Thoracic aorta (tissue), 2 donors: ENCODE measurements at regions not wholly inside any gene's neighbourhood (a gene's known extent, or its start where the extent isn't known, plus 50 kb on each side); places are given as distances from the start of the nearest gene placed in this dataset.

ENCODE experiments used
- ATAC-seq: fragments of 150-250 bp; one replicate; pipeline ENCODE4 v1.8.0; 2017; ENCODE audit warnings: low read depth; ENCODE audit not compliant: insufficient number of reproducible peaks, low FRiP score
- DNase-seq: peaks from one replicate; pipeline ENCODE4 v3.0.0-alpha.2; 2020; ENCODE audit warnings: low spot score
- H3K27ac ChIP-seq, 2 donors: fragments of 200-600 bp; sonication (generic); 1 replicate in 1 of 2; 2 replicates in 1 of 2; pipeline ENCODE4 v1.5.1; 2016; ENCODE audit warnings: mild to moderate bottlenecking in 2 of 2, moderate library complexity in 2 of 2
- H3K27me3 ChIP-seq: fragments of 200-600 bp; sonication (generic); replicated peaks from 2 replicates; pipeline ENCODE4 v1.6.0; 2016; ENCODE audit warnings: mild to moderate bottlenecking; ENCODE audit not compliant: insufficient read depth
- H3K36me3 ChIP-seq: fragments of 200-600 bp; sonication (generic); one replicate; pipeline ENCODE4 v1.5.1; 2016
- H3K4me1 ChIP-seq, 2 donors: fragments of 200-600 bp; sonication (generic); 1 replicate in 1 of 2; 2 replicates in 1 of 2; pipeline versions ENCODE4 v1.5.1 to v1.6.0; 2016; ENCODE audit warnings: low read depth in 2 of 2, mild to moderate bottlenecking in 1 of 2; ENCODE audit not compliant: control insufficient read depth in 1 of 2
- H3K4me3 ChIP-seq: fragments of 200-600 bp; sonication (generic); 2 replicates; pipeline ENCODE4 v1.5.1; 2016; ENCODE audit warnings: mild to moderate bottlenecking
- H3K9me3 ChIP-seq: fragments of 200-600 bp; sonication (generic); 2 replicates; pipeline ENCODE4 v1.5.1; 2016
- CTCF ChIP-seq: fragments of 200-600 bp; sonication (generic); IDR thresholded peaks from one replicate; pipeline ENCODE4 v1.5.1; 2019; ENCODE audit warnings: antibody characterized with exemption

- no peak overlapping the region for H3K27ac ChIP-seq
- no peaks in the 10 kb centered on the region for H3K27me3 ChIP-seq
- ATAC-seq (no peak), DNase-seq (no peak)
- no peak for TF ChIP-seq CTCF
- no peaks in the 10 kb centered on the region for H3K9me3 ChIP-seq
- peaks cover 0 to 22% of the 10 kb centered on the region in 2 donors for H3K4me1 ChIP-seq
- H3K4me3 ChIP-seq, result no peak overlapping the region
- no peaks in the 10 kb centered on the region for H3K36me3 ChIP-seq
These were observed 128.8 kb downstream of the OLFM1 start for GRCh38 chr9:135216236-135216635.

GRCh38 chr9:135216791-135217441 lies 129.4 kb downstream of the OLFM1 start:
- H3K4me1 ChIP-seq, result peaks cover 0 to 22% of the 10 kb centered on the region in 2 donors
- no peaks in the 10 kb centered on the region for H3K9me3 ChIP-seq
- no peak overlapping the region for H3K4me3 ChIP-seq
- no peaks in the 10 kb centered on the region for H3K36me3 ChIP-seq
- TF ChIP-seq CTCF, result no peak
- ATAC-seq (no peak), DNase-seq (no peak)
- no peak overlapping the region for H3K27ac ChIP-seq
- H3K27me3 ChIP-seq, result no peaks in the 10 kb centered on the region

GRCh38 chr9:135217836-135218235 lies 130.4 kb downstream of the OLFM1 start:
- no peaks in the 10 kb centered on the region for H3K27me3 ChIP-seq
- DNase-seq, result no peak
- H3K36me3 ChIP-seq, result no peaks in the 10 kb centered on the region

GRCh38 chr9:135218331-135219225 lies 131.1 kb downstream of the OLFM1 start:
- no peak for ATAC-seq
- no peaks in the 10 kb centered on the region for H3K36me3 ChIP-seq
- no peak overlapping the region for H3K4me3 ChIP-seq
- no peak for TF ChIP-seq CTCF
- H3K27ac ChIP-seq, result no peak overlapping the region
- DNase-seq, result no peak
- H3K9me3 ChIP-seq, result no peaks in the 10 kb centered on the region
- H3K4me1 ChIP-seq, result peaks cover 0 to 22% of the 10 kb centered on the region in 2 donors
- no peaks in the 10 kb centered on the region for H3K27me3 ChIP-seq

More at GRCh38 chr9:135217836-135218235, 130.4 kb downstream of the OLFM1 start:
- Histone ChIP-seq H3K27ac (no peak overlapping the region), H3K9me3 (no peaks in the 10 kb centered on the region), H3K4me1 (peaks cover 0 to 22% of the 10 kb centered on the region in 2 donors), H3K4me3 (no peak overlapping the region)
- TF ChIP-seq CTCF, result no peak
- ATAC-seq, result no peak
